GM23248 (cell line): ENCODE measurements at regions not wholly inside any gene's neighbourhood (a gene's known extent, or its start where the extent isn't known, plus 50 kb on each side); places are given as distances from the start of the nearest gene placed in this dataset.
A peak's percentile ranks its signal among the peaks of the same experiment; 100 is the strongest.

Source experiments
- DNase-seq: peaks from one replicate; pipeline ENCODE4 v3.0.0-alpha.2; 2015
- H2AFZ ChIP-seq: fragments of 200-600 bp; sonication (generic); 2 replicates; pipeline ENCODE4 v1.6.1; 2016; ENCODE audit warnings: antibody characterized with exemption
- H3F3A ChIP-seq: fragments of 200-600 bp; sonication (generic); 2 replicates; pipeline ENCODE4 v1.6.1; 2016; ENCODE audit warnings: mild to moderate bottlenecking, antibody characterized with exemption, mixed run types; ENCODE audit not compliant: insufficient read depth
- H3K27ac ChIP-seq: fragments of 200-600 bp; sonication (generic); 2 replicates; pipeline ENCODE4 v1.5.1; 2016; ENCODE audit warnings: mild to moderate bottlenecking
- H3K27me3 ChIP-seq: fragments of 200-600 bp; sonication (generic); replicated peaks from 2 replicates; pipeline ENCODE4 v1.6.1; 2016; ENCODE audit warnings: mild to moderate bottlenecking; ENCODE audit not compliant: insufficient read depth
- H3K36me3 ChIP-seq: fragments of 200-600 bp; sonication (generic); 2 replicates; pipeline ENCODE4 v1.6.1; 2016; ENCODE audit warnings: low read depth, mild to moderate bottlenecking
- H3K4me1 ChIP-seq: fragments of 200-600 bp; sonication (generic); 2 replicates; pipeline ENCODE4 v1.6.1; 2016; ENCODE audit warnings: mild to moderate bottlenecking; ENCODE audit not compliant: insufficient read depth
- H3K4me2 ChIP-seq: fragments of 200-600 bp; sonication (generic); one replicate; pipeline ENCODE4 v1.6.1; 2016; ENCODE audit warnings: mild to moderate bottlenecking; ENCODE audit not compliant: unreplicated experiment
- H3K4me3 ChIP-seq: fragments of 200-600 bp; sonication (generic); 2 replicates; pipeline ENCODE4 v1.5.1; 2016; ENCODE audit warnings: mild to moderate bottlenecking
- H3K79me2 ChIP-seq: fragments of 200-600 bp; sonication (generic); 2 replicates; pipeline ENCODE4 v1.6.1; 2016; ENCODE audit warnings: mild to moderate bottlenecking; ENCODE audit not compliant: insufficient read depth
- H3K9ac ChIP-seq: fragments of 200-600 bp; sonication (generic); 2 replicates; pipeline ENCODE4 v1.6.1; 2016; ENCODE audit warnings: mild to moderate bottlenecking
- H3K9me2 ChIP-seq: fragments of 200-600 bp; sonication (generic); 2 replicates; pipeline ENCODE4 v1.6.1; 2016; ENCODE audit warnings: mixed run types, mild to moderate bottlenecking, moderate library complexity; ENCODE audit not compliant: insufficient read depth
- H3K9me3 ChIP-seq: fragments of 200-600 bp; sonication (generic); one replicate; pipeline ENCODE4 v1.6.1; 2017; ENCODE audit warnings: low read depth
- H4K20me1 ChIP-seq: fragments of 200-600 bp; sonication (generic); 2 replicates; pipeline ENCODE4 v1.6.0; 2016; ENCODE audit not compliant: insufficient read depth
- EZH2 ChIP-seq: fragments of 200-600 bp; sonication (generic); IDR thresholded peaks from 2 replicates; pipeline ENCODE4 v1.6.1; 2018; ENCODE audit warnings: antibody characterized with exemption, mild to moderate bottlenecking; ENCODE audit not compliant: insufficient read depth, poor library complexity, severe bottlenecking
- EZH2phosphoT487 ChIP-seq: fragments of 200-600 bp; sonication (generic); IDR thresholded peaks from 2 replicates; pipeline ENCODE4 v1.6.1; 2018; ENCODE audit warnings: antibody characterized with exemption, moderate library complexity, mild to moderate bottlenecking, low read depth; ENCODE audit not compliant: insufficient read depth
- WGBS, 2 experiments: methylation state at CpG; one replicate each; pipeline ENCODE4 v1.1.6; 2015 to 2017; ENCODE audit warnings: low lambda C conversion rate in 2 of 2, low coverage in 1 of 2; ENCODE audit errors: missing lambda C conversion rate in 2 of 2; 5-methylcytosine and 5-hydroxymethylcytosine counted together
- in situ Hi-C: fragments of 300-500 bp; cut with MboI; formaldehyde crosslinking; loops from 2 replicates; pipeline ENCODE4 v1.15.0; 2020

GRCh38 chrX:20487227-20487626, 220.5 kb upstream of the RPS6KA3 start:
- Histone ChIP-seq H3K79me2 (no peaks in the 10 kb centered on the region), H3K9me2 (no peaks in the 10 kb centered on the region), H3K36me3 (no peaks in the 10 kb centered on the region), H3F3A (0 out of 2 replicates have a peak, but pooled peaks cover 9% of the 10 kb centered on the region), H3K9me3 (no peaks in the 10 kb centered on the region), H3K4me3 (no peak overlapping the region), H3K4me1 (peaks cover 4% of the 10 kb centered on the region; the same call in 1 of the 2 replicates), H3K27ac (no peak overlapping the region), H3K9ac (no peak overlapping the region), H4K20me1 (no peaks in the 10 kb centered on the region), H3K4me2 (no peak overlapping the region), H3K27me3 (no peaks in the 10 kb centered on the region), H2AFZ (no peak overlapping the region)
- 14 to 33% methylated on average over 1 of the region's 1 CpG for WGBS, 2 experiments
- DNase-seq: peak; percentile 41
- TF ChIP-seq EZH2phosphoT487 (no peak), EZH2 (no peak)
- in situ Hi-C loops: no loop called here

- no peaks in the 10 kb centered on the region for H3F3A ChIP-seq
- TF ChIP-seq EZH2 (no peak), EZH2phosphoT487 (0 out of 2 replicates have a peak, but pooled peaks have one; percentile 49)
- no peak overlapping the region for H3K4me3 ChIP-seq
- no peaks in the 10 kb centered on the region for H3K4me1 ChIP-seq
- WGBS, 2 experiments: 0 to 4% methylated on average over 2 of the region's 2 CpGs
- in situ Hi-C loops: no loop called here
- no peaks in the 10 kb centered on the region for H3K9me3 ChIP-seq
- H3K9ac ChIP-seq: no peak overlapping the region
- H3K4me2 ChIP-seq: no peak overlapping the region
- H4K20me1 ChIP-seq: no peaks in the 10 kb centered on the region
- no peaks in the 10 kb centered on the region for H3K9me2 ChIP-seq
- DNase-seq: peak; percentile 39
- H3K27me3 ChIP-seq: no peaks in the 10 kb centered on the region
- H2AFZ ChIP-seq: no peak overlapping the region
- no peaks in the 10 kb centered on the region for H3K79me2 ChIP-seq
- no peak overlapping the region for H3K27ac ChIP-seq
- no peaks in the 10 kb centered on the region for H3K36me3 ChIP-seq
These were observed 214.9 kb upstream of the RPS6KA3 start for GRCh38 chrX:20481632-20482031.

DNA sequence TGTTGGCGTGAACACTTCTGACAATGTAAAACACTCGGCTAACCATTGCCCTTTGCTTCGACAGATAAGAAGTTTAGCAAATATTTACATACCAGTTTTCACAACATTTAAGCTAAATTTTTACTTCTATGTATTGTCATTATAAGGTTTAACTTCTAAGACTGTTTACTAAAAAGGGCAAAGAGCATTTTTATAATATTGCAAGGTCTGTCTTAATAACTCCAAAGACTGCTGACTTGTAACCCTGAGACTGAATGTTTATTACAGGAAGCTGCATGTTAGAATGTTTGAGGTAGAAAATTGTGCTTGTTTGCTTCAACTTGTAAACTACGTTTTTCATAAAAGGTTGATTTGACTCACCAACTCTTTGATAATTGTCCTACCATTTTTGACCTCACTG, 213.2 kb upstream of the RPS6KA3 start:
- 88 to 93% methylated on average over 4 of the region's 4 CpGs for WGBS, 2 experiments
- TF ChIP-seq EZH2phosphoT487 (no peak), EZH2 (no peak)
- Histone ChIP-seq H3K79me2 (no peaks in the 10 kb centered on the region), H3K27ac (no peak overlapping the region), H3F3A (no peaks in the 10 kb centered on the region), H3K4me2 (no peak overlapping the region), H3K9me3 (no peaks in the 10 kb centered on the region), H3K9me2 (no peaks in the 10 kb centered on the region), H3K27me3 (no peaks in the 10 kb centered on the region), H3K4me3 (no peak overlapping the region), H3K36me3 (no peaks in the 10 kb centered on the region), H2AFZ (no peak overlapping the region), H3K9ac (no peak overlapping the region), H3K4me1 (no peaks in the 10 kb centered on the region), H4K20me1 (no peaks in the 10 kb centered on the region)
- in situ Hi-C loops: no loop called here
- no peak for DNase-seq

GRCh38 chrX:20479048-20479447, 212.3 kb upstream of the RPS6KA3 start:
- DNase-seq: no peak
- H3K27me3 ChIP-seq: no peaks in the 10 kb centered on the region
- no peaks in the 10 kb centered on the region for H3F3A ChIP-seq
- no peak overlapping the region for H3K9ac ChIP-seq
- in situ Hi-C loops: no loop called here
- H3K79me2 ChIP-seq: no peaks in the 10 kb centered on the region
- H4K20me1 ChIP-seq: no peaks in the 10 kb centered on the region
- H3K4me3 ChIP-seq: no peak overlapping the region
- H3K9me3 ChIP-seq: no peaks in the 10 kb centered on the region
- H3K9me2 ChIP-seq: no peaks in the 10 kb centered on the region
- no peaks in the 10 kb centered on the region for H3K36me3 ChIP-seq
- TF ChIP-seq EZH2phosphoT487 (no peak), EZH2 (no peak)
- no peaks in the 10 kb centered on the region for H3K4me1 ChIP-seq
- H3K4me2 ChIP-seq: no peak overlapping the region
- 80 to 89% methylated on average over 1 to 2 of the region's 2 CpGs for WGBS, 2 experiments
- no peak overlapping the region for H3K27ac ChIP-seq
- no peak overlapping the region for H2AFZ ChIP-seq

DNA sequence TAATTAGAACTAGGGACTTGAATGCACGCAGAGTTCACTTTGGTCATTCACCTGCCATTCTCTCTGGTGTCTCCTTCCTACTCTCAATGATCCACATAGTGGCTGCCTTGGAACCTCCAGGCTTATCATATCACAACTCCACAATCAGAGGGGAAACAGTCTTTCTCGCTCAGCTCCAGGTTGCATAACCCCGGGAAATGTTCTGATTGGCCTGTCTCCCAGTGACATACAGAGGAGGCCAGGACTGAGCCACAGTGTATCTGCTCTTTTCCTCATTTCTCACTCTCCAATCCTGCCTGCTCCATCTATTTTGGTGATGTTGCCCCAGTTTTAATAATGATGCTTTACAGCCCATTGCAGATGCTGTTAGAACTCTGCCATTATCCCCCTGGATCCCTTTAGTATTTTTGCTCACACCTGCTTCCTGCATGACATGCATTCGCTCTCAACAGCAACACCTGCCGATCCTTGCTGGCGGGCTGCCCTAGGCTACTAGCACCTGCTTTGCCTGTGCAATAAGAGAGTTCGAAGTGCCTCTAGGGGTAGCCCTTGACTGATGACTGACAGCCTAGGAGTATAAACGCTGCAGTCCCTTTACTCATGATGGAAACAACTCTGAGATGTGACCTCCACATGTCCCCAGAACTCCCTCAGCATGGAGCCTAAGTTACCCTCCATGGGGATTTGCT, 211.3 kb upstream of the RPS6KA3 start:
- H3K27ac ChIP-seq: no peak overlapping the region
- in situ Hi-C loops: no loop called here
- no peak for DNase-seq
- no peak overlapping the region for H3K4me2 ChIP-seq
- WGBS, 2 experiments: 88 to 90% methylated on average over 7 to 8 of the region's 8 CpGs
- no peaks in the 10 kb centered on the region for H3F3A ChIP-seq
- H3K9ac ChIP-seq: no peak overlapping the region
- no peaks in the 10 kb centered on the region for H4K20me1 ChIP-seq
- no peaks in the 10 kb centered on the region for H3K9me3 ChIP-seq
- no peaks in the 10 kb centered on the region for H3K27me3 ChIP-seq
- H3K36me3 ChIP-seq: no peaks in the 10 kb centered on the region
- H2AFZ ChIP-seq: no peak overlapping the region
- H3K79me2 ChIP-seq: no peaks in the 10 kb centered on the region
- no peak for TF ChIP-seq EZH2
- TF ChIP-seq EZH2phosphoT487: no peak
- no peaks in the 10 kb centered on the region for H3K4me1 ChIP-seq
- H3K9me2 ChIP-seq: no peaks in the 10 kb centered on the region
- H3K4me3 ChIP-seq: no peak overlapping the region
